Esophagus muscularis mucosa (tissue), 4 donors: ENCODE measurements at regions not wholly inside any gene's neighbourhood (a gene's known extent, or its start where the extent isn't known, plus 50 kb on each side); places are given as distances from the start of the nearest gene placed in this dataset.

Experiments
- EP300 ChIP-seq: sonication (generic); formaldehyde crosslinking; IDR thresholded peaks from one replicate; pipeline ENCODE4 v1.6.1; 2017; ENCODE audit warnings: antibody characterized with exemption
- POLR2A ChIP-seq: fragments of 450-650 bp; IDR thresholded peaks from one replicate; pipeline ENCODE4 v1.6.1; 2017; ENCODE audit warnings: antibody characterized with exemption, moderate library complexity, mild to moderate bottlenecking, low read depth
- POLR2AphosphoS5 ChIP-seq, 2 donors: sonication (generic); formaldehyde crosslinking; IDR thresholded peaks; one replicate each; pipeline ENCODE4 v1.6.1; 2017; ENCODE audit warnings: antibody characterized with exemption in 2 of 2
- TF ChIP-seq, protein P1 (sequence below), 3 experiments: fragments of 200-600 bp in 2 of 3; fragments of 450-650 bp in 1 of 3; sonication (generic) in 2 of 3; IDR thresholded peaks; one replicate each; pipeline ENCODE4 v1.5.1; 2017 to 2019; ENCODE audit warnings: antibody characterized with exemption in 3 of 3, mild to moderate bottlenecking in 2 of 3, moderate library complexity in 1 of 3

DNA sequence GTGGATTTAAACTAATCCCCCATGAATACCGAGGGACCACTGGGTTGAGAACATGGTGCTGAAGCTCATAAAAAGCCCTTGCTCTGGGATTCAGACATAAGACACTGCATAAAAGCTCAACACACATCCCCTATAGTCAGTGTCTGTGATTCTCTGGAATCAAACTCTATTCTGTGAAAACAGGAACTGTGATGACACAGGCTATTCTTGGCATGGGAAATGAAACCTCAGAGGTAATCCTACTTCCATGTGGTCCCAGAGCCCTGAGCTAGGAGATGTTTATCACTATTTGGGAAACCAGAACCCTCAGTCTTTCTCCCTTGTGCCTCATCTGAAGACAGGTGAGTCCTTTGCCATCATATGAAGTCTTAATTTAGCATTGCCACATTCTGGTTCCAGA is 135.4 kb upstream of the PRSS3 start:
- TF ChIP-seq, protein P1, sequence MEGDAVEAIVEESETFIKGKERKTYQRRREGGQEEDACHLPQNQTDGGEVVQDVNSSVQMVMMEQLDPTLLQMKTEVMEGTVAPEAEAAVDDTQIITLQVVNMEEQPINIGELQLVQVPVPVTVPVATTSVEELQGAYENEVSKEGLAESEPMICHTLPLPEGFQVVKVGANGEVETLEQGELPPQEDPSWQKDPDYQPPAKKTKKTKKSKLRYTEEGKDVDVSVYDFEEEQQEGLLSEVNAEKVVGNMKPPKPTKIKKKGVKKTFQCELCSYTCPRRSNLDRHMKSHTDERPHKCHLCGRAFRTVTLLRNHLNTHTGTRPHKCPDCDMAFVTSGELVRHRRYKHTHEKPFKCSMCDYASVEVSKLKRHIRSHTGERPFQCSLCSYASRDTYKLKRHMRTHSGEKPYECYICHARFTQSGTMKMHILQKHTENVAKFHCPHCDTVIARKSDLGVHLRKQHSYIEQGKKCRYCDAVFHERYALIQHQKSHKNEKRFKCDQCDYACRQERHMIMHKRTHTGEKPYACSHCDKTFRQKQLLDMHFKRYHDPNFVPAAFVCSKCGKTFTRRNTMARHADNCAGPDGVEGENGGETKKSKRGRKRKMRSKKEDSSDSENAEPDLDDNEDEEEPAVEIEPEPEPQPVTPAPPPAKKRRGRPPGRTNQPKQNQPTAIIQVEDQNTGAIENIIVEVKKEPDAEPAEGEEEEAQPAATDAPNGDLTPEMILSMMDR (IDR thresholded peaks at IDR 0.05) = no peak
- TF ChIP-seq POLR2A (no peak), POLR2AphosphoS5 (IDR thresholded peaks at IDR 0.05) (no peak), EP300 (no peak)
